Fibroblast of lung (primary cell): ENCODE measurements at regions not wholly inside any gene's neighbourhood (a gene's known extent, or its start where the extent isn't known, plus 50 kb on each side); places are given as distances from the start of the nearest gene placed in this dataset.

Experiments
- DNase-seq, 2 donors: peaks; one replicate each; pipeline versions ENCODE4 v3.0.0 to v3.0.0-alpha.2; 2010; ENCODE audit warnings: low read depth in 2 of 2
- H2AFZ ChIP-seq: 2 replicates; pipeline ENCODE4 v1.5.1; 2012; ENCODE audit warnings: low read length, control low read depth, inconsistent platforms
- H3K27ac ChIP-seq: 2 replicates; pipeline ENCODE4 v1.5.1; 2011; ENCODE audit warnings: low read length, control low read depth; ENCODE audit not compliant: insufficient read depth
- H3K27me3 ChIP-seq: 2 replicates; pipeline ENCODE4 v1.5.1; 2011; ENCODE audit warnings: mild to moderate bottlenecking, low read length; ENCODE audit not compliant: control insufficient read depth, insufficient read depth
- H3K36me3 ChIP-seq: 2 replicates; pipeline ENCODE4 v1.5.1; 2011; ENCODE audit warnings: low read length; ENCODE audit not compliant: control insufficient read depth, insufficient read depth
- H3K4me1 ChIP-seq: 2 replicates; pipeline ENCODE4 v1.5.1; 2011; ENCODE audit warnings: low read length; ENCODE audit not compliant: control insufficient read depth, insufficient read depth; ENCODE audit errors: extremely low read depth
- H3K4me2 ChIP-seq: 2 replicates; pipeline ENCODE4 v1.5.1; 2011; ENCODE audit warnings: low read length, control low read depth; ENCODE audit not compliant: insufficient read depth; ENCODE audit errors: extremely low read depth
- H3K4me3 ChIP-seq, 4 experiments: fragments of 200-600 bp in 1 of 4; sonication (generic) in 1 of 4; replicated peaks in 1 of 4; 2 replicates each; pipeline ENCODE4 v1.5.1; 2011 to 2016; ENCODE audit warnings: low read length in 4 of 4, low read depth in 3 of 4, mild to moderate bottlenecking in 3 of 4, control low read depth in 2 of 4, inconsistent platforms in 1 of 4, mixed read lengths in 1 of 4; ENCODE audit not compliant: insufficient read depth in 1 of 4; ENCODE audit errors: control extremely low read depth in 1 of 4
- H3K79me2 ChIP-seq: 2 replicates; pipeline ENCODE4 v1.5.1; 2012; ENCODE audit warnings: mild to moderate bottlenecking, low read length, inconsistent platforms; ENCODE audit not compliant: control insufficient read depth, insufficient read depth
- H3K9ac ChIP-seq: 2 replicates; pipeline ENCODE4 v1.5.1; 2011; ENCODE audit warnings: mild to moderate bottlenecking, low read length, control low read depth; ENCODE audit not compliant: insufficient read depth
- H3K9me3 ChIP-seq: 2 replicates; pipeline ENCODE4 v1.5.1; 2012; ENCODE audit warnings: low read depth, low read length; ENCODE audit not compliant: control insufficient read depth, insufficient read depth
- H4K20me1 ChIP-seq: 2 replicates; pipeline ENCODE4 v1.5.1; 2011; ENCODE audit warnings: low read length; ENCODE audit not compliant: control insufficient read depth, insufficient read depth; ENCODE audit errors: extremely low read depth
- CTCF ChIP-seq, 2 donors: IDR thresholded peaks in 1 of 2; conservative IDR thresholded peaks in 1 of 2; 1 replicate in 1 of 2; 2 replicates in 1 of 2; pipeline ENCODE4 v1.5.1; 2011 to 2012; ENCODE audit warnings: low read length in 2 of 2, control low read depth in 1 of 2, inconsistent platforms in 1 of 2, low read depth in 1 of 2, mild to moderate bottlenecking in 1 of 2
- EZH2 ChIP-seq: IDR thresholded peaks from 2 replicates; pipeline ENCODE4 v1.5.1; 2012; ENCODE audit warnings: low read length, control low read depth, mild to moderate bottlenecking; ENCODE audit errors: missing control alignments

- Histone ChIP-seq H3K4me2 (no peak overlapping the region), H3K27me3 (no peaks in the 10 kb centered on the region), H2AFZ (peak overlapping the region; percentile 26), H3K9me3 (no peaks in the 10 kb centered on the region), H3K4me3 (no peak overlapping the region), H3K4me1 (no peaks in the 10 kb centered on the region), H3K36me3 (no peaks in the 10 kb centered on the region), H3K9ac (no peak overlapping the region), H4K20me1 (no peaks in the 10 kb centered on the region), H3K79me2 (no peaks in the 10 kb centered on the region), H3K27ac (no peak overlapping the region)
- TF ChIP-seq CTCF (conservative IDR thresholded peaks at IDR 0.05 in 1 of 2, IDR thresholded peaks at IDR 0.05 in 1 of 2; ENCODE audit: low read depth in 1 of 2, low read length in 2 of 2) = no peak
- TF ChIP-seq EZH2 = no peak
- DNase-seq = no peak
These were observed 167.6 kb upstream of the ANK2 start for GRCh38 chr4:112881842-112882241.

GRCh38 chr4:112882286-112882685 lies 167.2 kb upstream of the ANK2 start:
- H3K79me2 ChIP-seq = no peaks in the 10 kb centered on the region
- no peak overlapping the region for H2AFZ ChIP-seq
- H3K27ac ChIP-seq = no peak overlapping the region
- H3K4me1 ChIP-seq = no peaks in the 10 kb centered on the region
- H4K20me1 ChIP-seq = no peaks in the 10 kb centered on the region
- TF ChIP-seq CTCF (conservative IDR thresholded peaks at IDR 0.05 in 1 of 2, IDR thresholded peaks at IDR 0.05 in 1 of 2; ENCODE audit: low read depth in 1 of 2, low read length in 2 of 2) = no peak
- no peak for TF ChIP-seq EZH2
- H3K4me2 ChIP-seq = no peak overlapping the region
- H3K4me3 ChIP-seq = no peak overlapping the region
- no peak for DNase-seq
- no peaks in the 10 kb centered on the region for H3K27me3 ChIP-seq
- H3K9me3 ChIP-seq = no peaks in the 10 kb centered on the region
- H3K36me3 ChIP-seq = no peaks in the 10 kb centered on the region
- no peak overlapping the region for H3K9ac ChIP-seq

GRCh38 chr4:112884406-112884805 lies 165.0 kb upstream of the ANK2 start:
- Histone ChIP-seq H3K4me1 (no peaks in the 10 kb centered on the region), H3K27ac (no peak overlapping the region), H3K9me3 (no peaks in the 10 kb centered on the region), H3K4me3 (no peak overlapping the region), H3K4me2 (no peak overlapping the region), H3K36me3 (no peaks in the 10 kb centered on the region), H2AFZ (no peak overlapping the region), H4K20me1 (no peaks in the 10 kb centered on the region), H3K9ac (no peak overlapping the region), H3K79me2 (no peaks in the 10 kb centered on the region), H3K27me3 (no peaks in the 10 kb centered on the region)
- DNase-seq = no peak
- TF ChIP-seq EZH2 (no peak), CTCF (conservative IDR thresholded peaks at IDR 0.05 in 1 of 2, IDR thresholded peaks at IDR 0.05 in 1 of 2; ENCODE audit: low read depth in 1 of 2, low read length in 2 of 2) (no peak)
